Endothelial cell of umbilical vein (primary cell): ENCODE measurements at regions not wholly inside any gene's neighbourhood (a gene's known extent, or its start where the extent isn't known, plus 50 kb on each side); places are given as distances from the start of the nearest gene placed in this dataset.
"Not testable (repeated sequence)": the region's sequence is repeated elsewhere in the genome, so short reads cannot be mapped to it uniquely, and the experiment has no call there.

Source experiments
- CTCF ChIP-seq, 2 donors: IDR thresholded peaks; 1 replicate in 1 of 2; 2 replicates in 1 of 2; pipeline ENCODE4 v1.5.1; 2011; ENCODE audit warnings: low read length in 2 of 2, mild to moderate bottlenecking in 2 of 2, moderate library complexity in 2 of 2, control low read depth in 1 of 2, inconsistent platforms in 1 of 2, low read depth in 1 of 2; ENCODE audit not compliant: insufficient read depth in 1 of 2; ENCODE audit errors: extremely low read depth in 1 of 2
- EZH2 ChIP-seq: IDR thresholded peaks from 2 replicates; pipeline ENCODE4 v1.6.1; 2012; ENCODE audit warnings: borderline replicate concordance, low read depth, mild to moderate bottlenecking, moderate library complexity, low read length, inconsistent platforms; ENCODE audit not compliant: severe bottlenecking
- FOS ChIP-seq: IDR thresholded peaks from 2 replicates; pipeline ENCODE4 v1.6.1; 2011; ENCODE audit warnings: mild to moderate bottlenecking, low read length, moderate library complexity, borderline replicate concordance; ENCODE audit not compliant: insufficient read depth
- GATA2 ChIP-seq: IDR thresholded peaks from 2 replicates; pipeline ENCODE4 v1.7.0; 2011; ENCODE audit warnings: low read depth, mild to moderate bottlenecking, moderate library complexity, mixed read lengths, low read length; ENCODE audit not compliant: insufficient read length, insufficient read depth
- JUN ChIP-seq: IDR thresholded peaks from 2 replicates; pipeline ENCODE4 v1.6.1; 2011; ENCODE audit warnings: borderline replicate concordance, low read depth; ENCODE audit not compliant: insufficient read length, insufficient read depth
- MYC ChIP-seq: IDR thresholded peaks from one replicate; pipeline ENCODE4 v1.6.1; 2011; ENCODE audit warnings: mild to moderate bottlenecking, low read depth, low read length
- POLR2A ChIP-seq: IDR thresholded peaks from 2 replicates; pipeline ENCODE4 v1.6.1; 2012; ENCODE audit warnings: low read depth, mild to moderate bottlenecking, control low read depth, low read length
- POLR2AphosphoS5 ChIP-seq: IDR thresholded peaks from 2 replicates; pipeline ENCODE4 v1.6.1; 2012; ENCODE audit warnings: low read depth, mild to moderate bottlenecking, control low read depth, low read length, moderate library complexity; ENCODE audit not compliant: insufficient read depth
- TF ChIP-seq, protein P1 (sequence below): IDR thresholded peaks from 2 replicates; pipeline ENCODE4 v1.6.1; 2011; ENCODE audit not compliant: insufficient read depth, insufficient read length

GRCh38 chr3:104219046-104219445 lies 1147.7 kb upstream of the ALCAM start:
- TF ChIP-seq CTCF (IDR thresholded peaks at IDR 0.05; ENCODE audit: extremely low read depth in 1 of 2, insufficient read depth in 1 of 2, low read depth in 1 of 2, low read length in 2 of 2); POLR2A; EZH2; MYC; FOS; JUN; GATA2; POLR2AphosphoS5: not testable (repeated sequence)
- TF ChIP-seq, protein P1, sequence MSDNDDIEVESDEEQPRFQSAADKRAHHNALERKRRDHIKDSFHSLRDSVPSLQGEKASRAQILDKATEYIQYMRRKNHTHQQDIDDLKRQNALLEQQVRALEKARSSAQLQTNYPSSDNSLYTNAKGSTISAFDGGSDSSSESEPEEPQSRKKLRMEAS: not testable (repeated sequence)
